Thyroid gland (tissue), 4 donors: ENCODE measurements at regions not wholly inside any gene's neighbourhood (a gene's known extent, or its start where the extent isn't known, plus 50 kb on each side); places are given as distances from the start of the nearest gene placed in this dataset.

Experiments
- DNase-seq, 2 donors: peaks; one replicate each; pipeline ENCODE4 v3.0.0-alpha.2; 2019
- H3K27ac ChIP-seq, 3 donors: fragments of 200-600 bp; sonication (generic); 1 replicate in 2 of 3; 2 replicates in 1 of 3; pipeline ENCODE4 v1.5.1; 2016 to 2019; ENCODE audit warnings: mild to moderate bottlenecking in 1 of 3, moderate library complexity in 1 of 3
- H3K27me3 ChIP-seq: fragments of 200-600 bp; sonication (generic); one replicate; pipeline ENCODE4 v1.5.1; 2019
- H3K36me3 ChIP-seq, 2 donors: fragments of 200-600 bp; sonication (generic); one replicate each; pipeline ENCODE4 v1.5.1; 2016 to 2019
- H3K4me1 ChIP-seq, 2 donors: fragments of 200-600 bp; sonication (generic); one replicate each; pipeline ENCODE4 v1.5.1; 2017 to 2019
- H3K4me3 ChIP-seq, 3 donors: fragments of 200-600 bp; sonication (generic); replicated peaks in 1 of 3; 1 replicate in 2 of 3; 2 replicates in 1 of 3; pipeline ENCODE4 v1.5.1; 2016; ENCODE audit warnings: mild to moderate bottlenecking in 1 of 3
- H3K9me3 ChIP-seq: fragments of 200-600 bp; sonication (generic); one replicate; pipeline ENCODE4 v1.5.1; 2017
- POLR2A ChIP-seq, 2 donors: fragments of 450-650 bp; IDR thresholded peaks; one replicate each; pipeline ENCODE4 v1.6.1; 2017; ENCODE audit warnings: antibody characterized with exemption in 2 of 2, mild to moderate bottlenecking in 2 of 2, moderate library complexity in 1 of 2
- WGBS, 2 donors: methylation state at CpG; one replicate each; pipeline ENCODE4 v1.1.5; 2017; 5-methylcytosine and 5-hydroxymethylcytosine counted together
- intact Hi-C: fragments of 100-400 bp; cut with DNase I; formaldehyde crosslinking; loops from one replicate; pipeline ENCODE4 v1.15.1; 2023
- TF ChIP-seq, protein P1 (sequence below), 6 experiments: fragments of 200-600 bp in 3 of 6; fragments of 450-650 bp in 3 of 6; sonication (generic) in 3 of 6; IDR thresholded peaks; one replicate each; pipeline ENCODE4 v1.5.1; 2016 to 2019; ENCODE audit warnings: antibody characterized with exemption in 6 of 6, mild to moderate bottlenecking in 2 of 6, inconsistent platforms in 1 of 6, moderate library complexity in 1 of 6

DNA sequence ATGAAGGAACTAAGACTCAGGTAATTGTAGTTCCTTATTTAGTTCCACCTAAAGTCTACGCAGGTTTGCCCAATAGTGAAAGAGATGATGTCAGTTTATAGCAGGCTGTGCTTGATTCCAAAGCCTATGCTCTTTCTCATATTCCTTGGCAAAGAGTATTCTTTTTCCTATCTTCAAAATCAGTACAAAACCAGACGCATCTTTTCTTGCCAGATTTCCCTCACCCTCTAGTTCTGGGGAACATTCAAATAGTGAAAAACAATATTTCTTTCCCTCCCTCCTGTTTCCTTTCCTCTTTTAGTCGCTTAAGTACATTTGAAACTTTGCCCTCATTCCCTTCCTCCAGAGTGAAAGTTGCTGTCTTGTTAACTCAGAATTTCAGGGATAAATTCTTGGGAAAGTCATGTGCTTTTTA is 134.6 kb upstream of the PDZRN3 start:
- no peaks in the 10 kb centered on the region for H3K27me3 ChIP-seq
- intact Hi-C loops = no loop called here
- TF ChIP-seq, protein P1, sequence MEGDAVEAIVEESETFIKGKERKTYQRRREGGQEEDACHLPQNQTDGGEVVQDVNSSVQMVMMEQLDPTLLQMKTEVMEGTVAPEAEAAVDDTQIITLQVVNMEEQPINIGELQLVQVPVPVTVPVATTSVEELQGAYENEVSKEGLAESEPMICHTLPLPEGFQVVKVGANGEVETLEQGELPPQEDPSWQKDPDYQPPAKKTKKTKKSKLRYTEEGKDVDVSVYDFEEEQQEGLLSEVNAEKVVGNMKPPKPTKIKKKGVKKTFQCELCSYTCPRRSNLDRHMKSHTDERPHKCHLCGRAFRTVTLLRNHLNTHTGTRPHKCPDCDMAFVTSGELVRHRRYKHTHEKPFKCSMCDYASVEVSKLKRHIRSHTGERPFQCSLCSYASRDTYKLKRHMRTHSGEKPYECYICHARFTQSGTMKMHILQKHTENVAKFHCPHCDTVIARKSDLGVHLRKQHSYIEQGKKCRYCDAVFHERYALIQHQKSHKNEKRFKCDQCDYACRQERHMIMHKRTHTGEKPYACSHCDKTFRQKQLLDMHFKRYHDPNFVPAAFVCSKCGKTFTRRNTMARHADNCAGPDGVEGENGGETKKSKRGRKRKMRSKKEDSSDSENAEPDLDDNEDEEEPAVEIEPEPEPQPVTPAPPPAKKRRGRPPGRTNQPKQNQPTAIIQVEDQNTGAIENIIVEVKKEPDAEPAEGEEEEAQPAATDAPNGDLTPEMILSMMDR (IDR thresholded peaks at IDR 0.05) = no peak
- no peak for TF ChIP-seq POLR2A (IDR thresholded peaks at IDR 0.05)

DNA sequence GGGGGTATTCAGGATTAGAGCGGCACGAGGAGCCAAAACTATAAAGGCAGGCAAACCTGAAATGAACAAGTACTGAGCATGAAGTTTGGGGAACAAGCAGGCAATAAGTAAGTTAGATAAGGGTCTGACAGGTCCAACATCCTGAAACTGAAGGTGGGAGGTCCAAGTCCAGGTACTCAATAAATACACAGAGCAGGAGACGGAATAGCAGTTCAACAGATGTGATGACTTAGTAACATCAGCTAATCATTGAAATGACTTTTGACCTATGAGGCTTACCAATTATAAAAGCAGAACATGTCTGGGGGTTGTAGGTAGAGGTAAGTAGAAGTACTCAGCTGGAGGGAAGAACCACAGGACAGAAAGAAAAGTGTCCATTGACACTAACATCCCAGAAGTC is 132.8 kb upstream of the PDZRN3 start:
- Histone ChIP-seq H3K27me3 (no peaks in the 10 kb centered on the region), H3K4me3 (no peak overlapping the region), H3K9me3 (no peaks in the 10 kb centered on the region), H3K36me3 (no peaks in the 10 kb centered on the region), H3K27ac (no peak overlapping the region), H3K4me1 (no peaks in the 10 kb centered on the region)
- DNase-seq = no peak
- 82 to 92% methylated on average over 3 of the region's 3 CpGs for WGBS, 2 donors
- TF ChIP-seq POLR2A (IDR thresholded peaks at IDR 0.05) = no peak
- TF ChIP-seq, protein P1 (IDR thresholded peaks at IDR 0.05) = no peak
- intact Hi-C loops = no loop called here

More for the DNA sequence above, 134.6 kb upstream of the PDZRN3 start:
- Histone ChIP-seq H3K9me3 (no peaks in the 10 kb centered on the region), H3K36me3 (no peaks in the 10 kb centered on the region), H3K4me3 (no peak overlapping the region), H3K27ac (no peak overlapping the region), H3K4me1 (no peaks in the 10 kb centered on the region)
- 65 to 75% methylated on average over 3 of the region's 3 CpGs for WGBS, 2 donors
- no peak for DNase-seq

DNA sequence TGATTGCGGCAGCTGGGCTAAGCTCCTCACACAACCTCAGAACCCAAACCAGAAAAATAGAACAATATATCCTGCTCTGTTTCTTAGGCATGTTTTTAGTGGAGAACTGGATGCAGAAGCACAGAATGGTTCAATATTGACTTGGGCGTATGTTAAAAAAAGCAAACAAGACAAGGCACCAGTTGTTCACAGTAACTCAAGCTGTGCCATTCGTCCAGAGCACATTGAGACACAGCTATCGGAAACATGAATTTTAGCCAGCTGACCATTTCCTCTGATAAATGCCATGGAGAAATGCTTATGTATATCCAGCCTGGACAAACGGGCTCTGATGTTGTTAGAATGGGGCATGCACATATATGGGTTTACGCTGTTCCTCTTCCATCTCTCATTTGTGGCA is 129.2 kb upstream of the PDZRN3 start:
- no peak overlapping the region for H3K4me3 ChIP-seq
- H3K27ac ChIP-seq = no peak overlapping the region
- no peaks in the 10 kb centered on the region for H3K4me1 ChIP-seq
- no peaks in the 10 kb centered on the region for H3K27me3 ChIP-seq
- no peak for TF ChIP-seq POLR2A (IDR thresholded peaks at IDR 0.05)
- TF ChIP-seq, protein P1 (IDR thresholded peaks at IDR 0.05) = no peak
- DNase-seq = no peak
- no peaks in the 10 kb centered on the region for H3K36me3 ChIP-seq
- intact Hi-C loops = no loop called here
- H3K9me3 ChIP-seq = no peaks in the 10 kb centered on the region
- WGBS, 2 donors = 85 to 90% methylated on average over 6 of the region's 6 CpGs

DNA sequence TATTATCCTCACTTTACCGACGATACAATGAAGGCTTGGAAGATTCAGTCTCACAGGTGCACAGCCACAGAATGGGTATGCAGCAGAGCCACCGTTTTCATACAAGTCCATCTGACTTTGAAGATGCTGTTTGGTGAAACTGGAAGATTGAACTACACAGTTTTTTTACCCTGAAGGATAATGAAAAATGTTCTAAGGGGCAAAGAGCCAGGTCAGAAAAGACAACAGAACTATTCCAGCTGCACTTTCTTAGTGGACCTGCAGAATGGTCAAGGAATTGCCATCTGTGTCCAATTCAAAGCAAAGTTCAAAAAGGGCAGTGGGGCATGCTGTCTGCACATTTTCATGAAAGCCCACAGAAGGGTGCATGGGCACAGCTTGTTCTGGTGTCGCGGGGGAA is 127.6 kb upstream of the PDZRN3 start:
- no peak for TF ChIP-seq POLR2A (IDR thresholded peaks at IDR 0.05)
- TF ChIP-seq, protein P1 (IDR thresholded peaks at IDR 0.05) = no peak
- no peak for DNase-seq
- Histone ChIP-seq H3K36me3 (no peaks in the 10 kb centered on the region), H3K9me3 (no peaks in the 10 kb centered on the region), H3K4me1 (no peaks in the 10 kb centered on the region), H3K27ac (no peak overlapping the region), H3K27me3 (no peaks in the 10 kb centered on the region), H3K4me3 (no peak overlapping the region)
- intact Hi-C loops = no loop called here
- WGBS, 2 donors = 84 to 86% methylated on average over 5 of the region's 5 CpGs

DNA sequence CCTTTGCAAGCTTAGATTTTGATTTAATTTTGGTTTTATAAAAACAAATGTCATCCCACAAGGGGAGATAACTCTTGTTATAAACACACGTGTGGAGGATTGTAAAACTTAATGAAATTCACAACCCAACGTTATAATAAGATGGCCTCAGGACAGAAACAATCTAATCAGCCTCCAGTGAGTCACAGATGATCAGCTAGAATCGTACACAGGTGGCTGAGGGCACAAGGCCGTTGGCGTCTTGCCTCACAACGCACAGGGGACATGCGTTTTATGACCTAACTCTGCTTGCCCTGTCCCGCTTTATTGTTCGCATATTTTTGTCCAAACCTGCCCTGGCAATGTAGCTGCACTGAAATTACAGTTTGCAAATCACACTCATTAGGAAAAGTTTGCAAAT is 121.9 kb upstream of the PDZRN3 start:
- Histone ChIP-seq H3K9me3 (no peaks in the 10 kb centered on the region), H3K27ac (no peak overlapping the region), H3K36me3 (no peaks in the 10 kb centered on the region), H3K27me3 (no peaks in the 10 kb centered on the region), H3K4me1 (no peaks in the 10 kb centered on the region), H3K4me3 (no peak overlapping the region)
- 89 to 90% methylated on average over 9 of the region's 9 CpGs for WGBS, 2 donors
- DNase-seq = no peak
- TF ChIP-seq, protein P1 (IDR thresholded peaks at IDR 0.05) = no peak
- TF ChIP-seq POLR2A (IDR thresholded peaks at IDR 0.05) = no peak
- intact Hi-C loops = no loop called here
